ENCODE measurements at regions not wholly inside any gene's neighbourhood (a gene's known extent, or its start where the extent isn't known, plus 50 kb on each side); places are given as distances from the start of the nearest gene placed in this dataset.

DNA sequence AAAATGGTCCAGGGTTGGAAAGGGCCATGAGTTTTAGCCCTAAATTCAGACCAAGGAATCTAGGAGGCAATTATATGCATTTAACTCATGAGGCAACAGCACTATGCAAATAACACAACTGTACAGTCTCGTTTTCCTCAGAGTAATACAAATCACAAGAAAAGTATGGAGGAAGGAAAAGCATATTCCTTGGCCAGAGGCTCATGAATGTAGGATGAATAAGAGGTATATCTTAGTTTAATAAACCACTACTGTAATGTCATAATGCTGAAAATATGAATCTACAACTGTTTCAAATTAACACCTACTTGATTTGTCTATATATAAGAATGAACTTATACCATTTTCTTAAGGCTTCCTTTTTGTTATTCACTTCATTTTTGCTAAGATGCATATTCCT is 252.5 kb upstream of the TANK start:
- TF ChIP-seq EP300 (IDR thresholded peaks at IDR 0.05; ENCODE audit: borderline replicate concordance) (no peak), TAF1 (IDR thresholded peaks at IDR 0.05; ENCODE audit: low read depth) (no peak), FOXM1 (IDR thresholded peaks at IDR 0.05; ENCODE audit: borderline replicate concordance, low read depth) (no peak)
- TF ChIP-seq, protein P1, sequence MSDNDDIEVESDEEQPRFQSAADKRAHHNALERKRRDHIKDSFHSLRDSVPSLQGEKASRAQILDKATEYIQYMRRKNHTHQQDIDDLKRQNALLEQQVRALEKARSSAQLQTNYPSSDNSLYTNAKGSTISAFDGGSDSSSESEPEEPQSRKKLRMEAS (IDR thresholded peaks at IDR 0.05) = no peak
- TF ChIP-seq, protein P2, sequence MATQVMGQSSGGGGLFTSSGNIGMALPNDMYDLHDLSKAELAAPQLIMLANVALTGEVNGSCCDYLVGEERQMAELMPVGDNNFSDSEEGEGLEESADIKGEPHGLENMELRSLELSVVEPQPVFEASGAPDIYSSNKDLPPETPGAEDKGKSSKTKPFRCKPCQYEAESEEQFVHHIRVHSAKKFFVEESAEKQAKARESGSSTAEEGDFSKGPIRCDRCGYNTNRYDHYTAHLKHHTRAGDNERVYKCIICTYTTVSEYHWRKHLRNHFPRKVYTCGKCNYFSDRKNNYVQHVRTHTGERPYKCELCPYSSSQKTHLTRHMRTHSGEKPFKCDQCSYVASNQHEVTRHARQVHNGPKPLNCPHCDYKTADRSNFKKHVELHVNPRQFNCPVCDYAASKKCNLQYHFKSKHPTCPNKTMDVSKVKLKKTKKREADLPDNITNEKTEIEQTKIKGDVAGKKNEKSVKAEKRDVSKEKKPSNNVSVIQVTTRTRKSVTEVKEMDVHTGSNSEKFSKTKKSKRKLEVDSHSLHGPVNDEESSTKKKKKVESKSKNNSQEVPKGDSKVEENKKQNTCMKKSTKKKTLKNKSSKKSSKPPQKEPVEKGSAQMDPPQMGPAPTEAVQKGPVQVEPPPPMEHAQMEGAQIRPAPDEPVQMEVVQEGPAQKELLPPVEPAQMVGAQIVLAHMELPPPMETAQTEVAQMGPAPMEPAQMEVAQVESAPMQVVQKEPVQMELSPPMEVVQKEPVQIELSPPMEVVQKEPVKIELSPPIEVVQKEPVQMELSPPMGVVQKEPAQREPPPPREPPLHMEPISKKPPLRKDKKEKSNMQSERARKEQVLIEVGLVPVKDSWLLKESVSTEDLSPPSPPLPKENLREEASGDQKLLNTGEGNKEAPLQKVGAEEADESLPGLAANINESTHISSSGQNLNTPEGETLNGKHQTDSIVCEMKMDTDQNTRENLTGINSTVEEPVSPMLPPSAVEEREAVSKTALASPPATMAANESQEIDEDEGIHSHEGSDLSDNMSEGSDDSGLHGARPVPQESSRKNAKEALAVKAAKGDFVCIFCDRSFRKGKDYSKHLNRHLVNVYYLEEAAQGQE (IDR thresholded peaks at IDR 0.05; ENCODE audit: low read depth) = no peak

All from Ishikawa (cell line).